Calu3 (cell line): ENCODE measurements at regions not wholly inside any gene's neighbourhood (a gene's known extent, or its start where the extent isn't known, plus 50 kb on each side); places are given as distances from the start of the nearest gene placed in this dataset.

Source experiments
- BruUV-seq: library from RNA; stranded (reverse); fragments of 400-500 nt; replicated peaks from 2 replicates; lab custom pipeline; 2021; lab: Mats Ljungman, UMichigan
- CTCF ChIA-PET: fragments of 300-600 bp; sonication (Branson Sonifier 250); formaldehyde crosslinking; loops from one replicate; lab custom pipeline; 2022; ENCODE audit warnings: antibody characterized with exemption; lab: Charles Lee
- DNase-seq: peaks from one replicate; pipeline ENCODE4 v3.0.0; 2022
- H3K27ac Mint-ChIP-seq: one replicate; pipeline ENCODE4 v1.8.0; 2022; ENCODE audit warnings: mixed read lengths; ENCODE audit not compliant: unreplicated experiment
- H3K27me3 Mint-ChIP-seq: one replicate; pipeline ENCODE4 v1.8.0; 2022; ENCODE audit warnings: mixed read lengths; ENCODE audit not compliant: unreplicated experiment
- H3K36me3 Mint-ChIP-seq: one replicate; pipeline ENCODE4 v1.8.0; 2022; ENCODE audit warnings: mild to moderate bottlenecking, moderate library complexity, mixed read lengths; ENCODE audit not compliant: insufficient read depth, unreplicated experiment
- H3K4me1 Mint-ChIP-seq: one replicate; pipeline ENCODE4 v1.8.0; 2022; ENCODE audit warnings: mild to moderate bottlenecking, low read depth, mixed read lengths; ENCODE audit not compliant: unreplicated experiment
- H3K4me3 Mint-ChIP-seq: one replicate; pipeline ENCODE4 v1.8.0; 2022; ENCODE audit warnings: mild to moderate bottlenecking, low read depth, moderate library complexity, mixed read lengths; ENCODE audit not compliant: unreplicated experiment
- H3K9me3 Mint-ChIP-seq: one replicate; pipeline ENCODE4 v1.8.0; 2022; ENCODE audit warnings: low read depth, mixed read lengths; ENCODE audit not compliant: unreplicated experiment
- CTCF ChIP-seq: fragments of 200-600 bp; IDR thresholded peaks from one replicate; pipeline ENCODE4 v1.8.0; 2022; ENCODE audit warnings: antibody characterized with exemption; ENCODE audit not compliant: unreplicated experiment
- intact Hi-C: fragments of 100-400 bp; cut with micrococcal nuclease; formaldehyde crosslinking; loops from one replicate; pipeline ENCODE4 v1.10.0; 2022; ENCODE audit not compliant: unreplicated experiment

- Mint-ChIP-seq H3K4me3 (no peak overlapping the region), H3K9me3 (no peaks in the 10 kb centered on the region), H3K27ac (no peak overlapping the region), H3K36me3 (no peaks in the 10 kb centered on the region), H3K4me1 (peaks cover 7% of the 10 kb centered on the region), H3K27me3 (peaks cover 42% of the 10 kb centered on the region)
- intact Hi-C loops: no loop called here
- no TSS peak for BruUV-seq
- no peak for DNase-seq
- no peak for TF ChIP-seq CTCF
- CTCF ChIA-PET: interaction anchor here (0.7 kb wide), 1 partner anchor 1627 kb away, joined by 3 read pairs; no protein-coding TSS in a partner anchor
Measured at GRCh38 chr1:63023171-63023570, 239.2 kb downstream of the ATG4C start.

- DNase-seq: no peak
- Mint-ChIP-seq H3K27me3 (peaks cover 47% of the 10 kb centered on the region), H3K4me1 (peaks cover 7% of the 10 kb centered on the region), H3K9me3 (no peaks in the 10 kb centered on the region), H3K4me3 (no peak overlapping the region), H3K36me3 (no peaks in the 10 kb centered on the region), H3K27ac (no peak overlapping the region)
- intact Hi-C loops: no loop called here
- TF ChIP-seq CTCF: no peak
- CTCF ChIA-PET: no interaction called here
- no TSS peak for BruUV-seq
Measured at GRCh38 chr1:63023637-63024036, 239.7 kb downstream of the ATG4C start.

GRCh38 chr1:63024132-63024531 is 240.2 kb downstream of the ATG4C start:
- intact Hi-C loops: no loop called here
- no peak overlapping the region for H3K27ac Mint-ChIP-seq
- BruUV-seq: no TSS peak
- TF ChIP-seq CTCF: no peak
- DNase-seq: no peak
- H3K9me3 Mint-ChIP-seq: no peaks in the 10 kb centered on the region
- H3K36me3 Mint-ChIP-seq: no peaks in the 10 kb centered on the region
- peaks cover 52% of the 10 kb centered on the region for H3K27me3 Mint-ChIP-seq
- H3K4me3 Mint-ChIP-seq: no peak overlapping the region
- CTCF ChIA-PET: no interaction called here
- H3K4me1 Mint-ChIP-seq: peaks cover 7% of the 10 kb centered on the region

- no TSS peak for BruUV-seq
- DNase-seq: no peak
- H3K4me1 Mint-ChIP-seq: peaks cover 7% of the 10 kb centered on the region
- no peak overlapping the region for H3K4me3 Mint-ChIP-seq
- intact Hi-C loops: no loop called here
- no peak overlapping the region for H3K27ac Mint-ChIP-seq
- H3K27me3 Mint-ChIP-seq: peaks cover 82% of the 10 kb centered on the region
- TF ChIP-seq CTCF: no peak
- no peaks in the 10 kb centered on the region for H3K36me3 Mint-ChIP-seq
- no peaks in the 10 kb centered on the region for H3K9me3 Mint-ChIP-seq
- CTCF ChIA-PET: no interaction called here
Measured at GRCh38 chr1:63027176-63027575, 243.2 kb downstream of the ATG4C start.
